ENCODE measurements at regions not wholly inside any gene's neighbourhood (a gene's known extent, or its start where the extent isn't known, plus 50 kb on each side); places are given as distances from the start of the nearest gene placed in this dataset.

- TF ChIP-seq EP300 (IDR thresholded peaks at IDR 0.05; ENCODE audit: borderline replicate concordance) (no peak), TAF1 (IDR thresholded peaks at IDR 0.05; ENCODE audit: low read depth) (no peak), YY1 (IDR thresholded peaks at IDR 0.05; ENCODE audit: low read depth) (no peak), RAD21 (IDR thresholded peaks at IDR 0.05; ENCODE audit: low read depth) (no peak), EGR1 (IDR thresholded peaks at IDR 0.05) (no peak), CREB1 (IDR thresholded peaks at IDR 0.05; ENCODE audit: low read depth) (no peak)
Measured at GRCh38 chr20:55760586-55760985, 244.7 kb downstream of the CBLN4 start.
